Hematopoietic multipotent progenitor cell treated with erythropoietin and hydrocortisone succinate and interleukin-3 and kit ligand, for 17 days (in vitro differentiated cells): ENCODE measurements at regions not wholly inside any gene's neighbourhood (a gene's known extent, or its start where the extent isn't known, plus 50 kb on each side); places are given as distances from the start of the nearest gene placed in this dataset.

Experiments used
- DNase-seq: peaks from one replicate; pipeline ENCODE4 v3.0.0-alpha.2; 2015; ENCODE audit warnings: low spot score

GRCh38 chrX:39289827-39290226, 488.6 kb downstream of the MID1IP1 start:
- no peak for DNase-seq

GRCh38 chrX:39293203-39293602, 491.9 kb downstream of the MID1IP1 start:
- no peak for DNase-seq

GRCh38 chrX:39296472-39296871, 495.2 kb downstream of the MID1IP1 start:
- DNase-seq, result no peak

- no peak for DNase-seq
Measured at GRCh38 chrX:39298821-39299220, 497.6 kb downstream of the MID1IP1 start.

- DNase-seq, result no peak
Measured at GRCh38 chrX:39299615-39300014, 498.4 kb downstream of the MID1IP1 start.

GRCh38 chrX:39301036-39301435, 499.8 kb downstream of the MID1IP1 start:
- DNase-seq, result no peak

- DNase-seq, result no peak
Measured at GRCh38 chrX:39302838-39303237, 501.6 kb downstream of the MID1IP1 start.

GRCh38 chrX:39304746-39305145, 503.5 kb downstream of the MID1IP1 start:
- no peak for DNase-seq

GRCh38 chrX:39307488-39307887, 506.2 kb downstream of the MID1IP1 start:
- no peak for DNase-seq

GRCh38 chrX:39308126-39308525, 506.9 kb downstream of the MID1IP1 start:
- no peak for DNase-seq

- DNase-seq, result no peak
Measured at GRCh38 chrX:39309018-39309635, 507.9 kb downstream of the MID1IP1 start.

GRCh38 chrX:39309721-39310152, 508.5 kb downstream of the MID1IP1 start:
- DNase-seq, result no peak

GRCh38 chrX:39310891-39311290, 509.6 kb downstream of the MID1IP1 start:
- no peak for DNase-seq

- DNase-seq, result no peak
Measured at GRCh38 chrX:39311646-39312045, 510.4 kb downstream of the MID1IP1 start.

- no peak for DNase-seq
Measured at GRCh38 chrX:39313146-39313545, 511.9 kb downstream of the MID1IP1 start.

GRCh38 chrX:39318506-39319343, 517.5 kb downstream of the MID1IP1 start:
- DNase-seq, result no peak

- no peak for DNase-seq
Measured at GRCh38 chrX:39320165-39320564, 518.9 kb downstream of the MID1IP1 start.

GRCh38 chrX:39322496-39322895, 521.2 kb downstream of the MID1IP1 start:
- DNase-seq, result no peak

GRCh38 chrX:39324233-39324930, 523.1 kb downstream of the MID1IP1 start:
- DNase-seq, result no peak

GRCh38 chrX:39327255-39327654, 526.0 kb downstream of the MID1IP1 start:
- no peak for DNase-seq

- no peak for DNase-seq
Measured at GRCh38 chrX:39327705-39328104, 526.4 kb downstream of the MID1IP1 start.

GRCh38 chrX:39328661-39329060, 527.4 kb downstream of the MID1IP1 start:
- DNase-seq, result no peak
